Activated naive CD4-positive, alpha-beta T cell treated with anti-CD3 and anti-CD28 coated beads for 36 hours (primary cell): ENCODE measurements at regions not wholly inside any gene's neighbourhood (a gene's known extent, or its start where the extent isn't known, plus 50 kb on each side); places are given as distances from the start of the nearest gene placed in this dataset.

Experiments used
- CTCF ChIA-PET: fragments of 350-600 bp; sonication (Branson Sonifier 250); formaldehyde crosslinking; loops from one replicate; lab custom pipeline; 2021; ENCODE audit warnings: antibody characterized with exemption; lab: Charles Lee
- DNase-seq: peaks from one replicate; pipeline ENCODE4 v3.0.0-alpha.2; 2020
- H3K27ac Mint-ChIP-seq: one replicate; pipeline ENCODE4 v1.8.0; 2021; ENCODE audit warnings: mild to moderate bottlenecking, mixed read lengths
- H3K27me3 Mint-ChIP-seq: one replicate; pipeline ENCODE4 v1.8.0; 2021; ENCODE audit warnings: low read depth, mixed read lengths
- H3K36me3 Mint-ChIP-seq: one replicate; pipeline ENCODE4 v1.8.0; 2021; ENCODE audit warnings: low read depth, mixed read lengths
- H3K4me1 Mint-ChIP-seq: one replicate; pipeline ENCODE4 v1.8.0; 2021; ENCODE audit warnings: low read depth, mixed read lengths
- H3K4me3 Mint-ChIP-seq: one replicate; pipeline ENCODE4 v1.8.0; 2021; ENCODE audit warnings: mild to moderate bottlenecking, moderate library complexity, mixed read lengths
- H3K9me3 Mint-ChIP-seq: one replicate; pipeline ENCODE4 v1.8.0; 2021; ENCODE audit warnings: mixed read lengths
- intact Hi-C: fragments of 100-400 bp; cut with micrococcal nuclease; formaldehyde crosslinking; loops from one replicate; pipeline ENCODE4 v1.15.1; 2023

- Mint-ChIP-seq H3K27ac (peak overlapping the region; percentile 26), H3K9me3 (peaks cover 9% of the 10 kb centered on the region), H3K36me3 (peaks cover 6% of the 10 kb centered on the region), H3K27me3 (no peaks in the 10 kb centered on the region), H3K4me3 (peak overlapping the region; percentile 19), H3K4me1 (peaks cover 37% of the 10 kb centered on the region)
- CTCF ChIA-PET: interaction anchor here (0.5 to 1.5 kb wide), 5 partner anchors 25 to 629 kb away, joined by 3 to 5 read pairs (median 3); no protein-coding TSS in a partner anchor
- DNase-seq: no peak
- intact Hi-C loops: loop anchor here (1.0 to 5.0 kb wide), 12 partner anchors 102 to 1241 kb away; partner anchors contain the start of genes EGR2, NRBF2 and RTKN2
These were observed 154.3 kb downstream of the ZNF365 start for GRCh38 chr10:62528441-62528840.

GRCh38 chr10:62529396-62529795, 155.2 kb downstream of the ZNF365 start:
- intact Hi-C loops: loop anchor here (2.0 to 5.0 kb wide), 6 partner anchors 262 to 1242 kb away; partner anchors contain the start of gene RTKN2
- Mint-ChIP-seq H3K4me1 (peaks cover 37% of the 10 kb centered on the region), H3K4me3 (no peak overlapping the region), H3K27me3 (no peaks in the 10 kb centered on the region), H3K27ac (no peak overlapping the region), H3K9me3 (peaks cover 9% of the 10 kb centered on the region), H3K36me3 (peaks cover 6% of the 10 kb centered on the region)
- CTCF ChIA-PET: no interaction called here
- DNase-seq: no peak

DNA sequence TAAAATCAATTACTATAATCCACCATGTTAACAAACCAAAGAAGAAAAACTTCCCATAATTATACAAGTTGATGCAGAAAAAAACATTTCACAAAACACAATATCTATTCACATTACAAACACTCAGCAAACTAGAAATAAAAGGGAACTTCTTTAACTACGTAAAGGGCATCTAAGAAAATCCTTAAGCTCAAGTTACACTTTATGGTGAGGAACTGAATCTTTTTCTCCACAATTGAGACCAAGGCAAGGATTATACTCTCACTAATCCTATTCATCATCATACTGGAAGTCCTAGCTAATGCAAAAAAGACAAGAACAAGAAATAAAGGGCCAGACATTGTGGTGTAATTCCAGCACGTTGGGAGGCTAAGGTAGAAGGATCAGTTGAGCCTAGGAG, 159.9 kb downstream of the ZNF365 start:
- H3K27ac Mint-ChIP-seq: no peak overlapping the region
- H3K4me1 Mint-ChIP-seq: peaks cover 9% of the 10 kb centered on the region
- no peak for DNase-seq
- no peaks in the 10 kb centered on the region for H3K27me3 Mint-ChIP-seq
- intact Hi-C loops: no loop called here
- CTCF ChIA-PET: interaction anchor here (0.6 to 0.7 kb wide), 2 partner anchors 19 to 110 kb away, joined by 4 read pairs; no protein-coding TSS in a partner anchor
- H3K4me3 Mint-ChIP-seq: no peak overlapping the region
- H3K36me3 Mint-ChIP-seq: no peaks in the 10 kb centered on the region
- H3K9me3 Mint-ChIP-seq: peaks cover 5% of the 10 kb centered on the region

GRCh38 chr10:62538606-62539005, 164.4 kb downstream of the ZNF365 start:
- H3K4me1 Mint-ChIP-seq: no peaks in the 10 kb centered on the region
- intact Hi-C loops: no loop called here
- H3K27me3 Mint-ChIP-seq: no peaks in the 10 kb centered on the region
- no peak overlapping the region for H3K4me3 Mint-ChIP-seq
- CTCF ChIA-PET: no interaction called here
- H3K9me3 Mint-ChIP-seq: peaks cover 9% of the 10 kb centered on the region
- DNase-seq: no peak
- no peaks in the 10 kb centered on the region for H3K36me3 Mint-ChIP-seq
- no peak overlapping the region for H3K27ac Mint-ChIP-seq

DNA sequence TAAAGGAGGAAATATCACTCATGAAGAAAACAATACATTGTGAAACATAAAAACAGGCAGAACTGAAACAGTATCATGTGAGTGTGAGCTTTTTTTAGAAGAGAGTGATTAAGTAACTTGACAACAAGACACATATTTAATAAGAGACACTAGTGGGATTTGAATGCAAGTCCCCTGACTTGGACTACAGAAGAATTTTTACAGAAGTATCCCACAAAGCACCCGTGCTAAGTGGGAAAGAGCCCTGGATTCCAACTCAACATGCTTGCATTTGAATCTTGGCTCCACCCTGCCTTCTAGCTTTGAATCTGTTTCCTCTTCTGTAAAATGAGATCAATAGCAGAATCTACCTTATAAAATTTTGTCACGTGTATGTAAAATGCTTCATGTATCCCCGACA, 166.2 kb downstream of the ZNF365 start:
- no peak for DNase-seq
- CTCF ChIA-PET: interaction anchor here (0.6 to 0.8 kb wide), 3 partner anchors 61 to 259 kb away, joined by 3 read pairs; no protein-coding TSS in a partner anchor
- Mint-ChIP-seq H3K36me3 (no peaks in the 10 kb centered on the region), H3K4me3 (no peak overlapping the region), H3K27me3 (no peaks in the 10 kb centered on the region), H3K9me3 (peaks cover 6% of the 10 kb centered on the region), H3K4me1 (no peaks in the 10 kb centered on the region), H3K27ac (no peak overlapping the region)
- intact Hi-C loops: no loop called here

DNA sequence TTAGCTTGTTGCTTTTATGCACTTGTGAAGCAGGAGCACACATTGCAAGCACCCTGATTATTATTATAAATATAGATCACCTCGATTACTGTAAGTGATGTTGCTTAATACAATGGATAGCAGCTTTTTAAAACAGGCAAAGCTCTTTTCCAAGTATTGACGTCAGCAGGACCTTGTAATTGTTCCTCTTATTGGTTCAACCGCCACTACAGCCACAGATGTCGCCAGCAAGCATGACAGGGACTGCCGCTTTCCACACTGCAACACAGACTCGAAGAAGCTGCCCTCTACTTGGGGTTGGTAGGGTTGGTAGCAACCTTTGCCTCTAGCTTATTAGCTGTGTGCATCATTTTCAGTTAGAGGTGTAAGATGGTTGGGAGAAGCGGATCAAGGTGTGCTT, 167.6 kb downstream of the ZNF365 start:
- no peak overlapping the region for H3K27ac Mint-ChIP-seq
- H3K9me3 Mint-ChIP-seq: peaks cover 3% of the 10 kb centered on the region
- H3K27me3 Mint-ChIP-seq: no peaks in the 10 kb centered on the region
- intact Hi-C loops: no loop called here
- no peaks in the 10 kb centered on the region for H3K4me1 Mint-ChIP-seq
- no peaks in the 10 kb centered on the region for H3K36me3 Mint-ChIP-seq
- no peak overlapping the region for H3K4me3 Mint-ChIP-seq
- no peak for DNase-seq
- CTCF ChIA-PET: no interaction called here

DNA sequence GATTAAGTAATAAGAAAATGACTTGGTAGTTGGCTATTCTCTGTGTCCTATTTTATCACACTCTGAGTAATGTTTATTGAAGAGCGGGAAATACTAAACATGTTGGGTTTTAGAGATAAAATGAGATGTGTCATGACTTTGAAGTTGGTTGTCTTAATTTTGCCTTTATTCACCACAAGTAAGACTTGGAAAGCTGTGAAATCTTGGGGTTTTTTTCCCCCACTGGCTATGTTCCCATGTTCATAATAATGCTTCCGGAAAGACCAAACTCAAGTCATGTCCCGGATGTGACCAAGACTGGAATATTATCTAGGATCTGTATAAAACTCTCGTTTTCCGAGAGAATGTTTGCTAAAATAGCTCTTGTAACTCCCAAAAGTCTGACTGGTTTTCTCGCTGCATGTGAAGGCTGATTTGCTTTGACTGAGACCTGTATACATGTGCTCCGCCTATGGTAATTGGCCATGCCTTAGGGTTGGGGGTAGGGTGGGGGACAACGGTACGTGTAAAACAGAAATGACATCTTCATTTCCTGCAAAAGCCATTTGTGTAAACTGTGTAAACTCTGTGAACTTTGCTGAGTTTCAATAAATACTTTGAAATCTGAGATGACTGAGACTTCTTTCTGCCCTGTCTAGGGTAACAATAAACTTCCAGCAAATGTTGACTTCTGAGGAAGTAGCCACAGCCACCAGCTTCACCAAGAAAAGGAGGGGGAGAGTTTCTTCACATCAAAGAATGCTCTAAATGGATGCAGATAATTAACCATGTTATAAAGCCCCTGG, 169.6 kb downstream of the ZNF365 start:
- CTCF ChIA-PET: interaction anchor here (1.8 kb wide), 1 partner anchor 13 kb away, joined by 6 read pairs; no protein-coding TSS in a partner anchor
- Mint-ChIP-seq H3K4me1 (no peaks in the 10 kb centered on the region), H3K9me3 (peaks cover 3% of the 10 kb centered on the region), H3K27ac (no peak overlapping the region), H3K36me3 (no peaks in the 10 kb centered on the region), H3K27me3 (no peaks in the 10 kb centered on the region), H3K4me3 (no peak overlapping the region)
- intact Hi-C loops: no loop called here
- DNase-seq: no peak

GRCh38 chr10:62545160-62546066, 171.2 kb downstream of the ZNF365 start:
- CTCF ChIA-PET: interaction anchor here (0.6 to 1.8 kb wide), 2 partner anchors 12 to 107 kb away, joined by 3 to 6 read pairs; no protein-coding TSS in a partner anchor
- Mint-ChIP-seq H3K4me1 (no peaks in the 10 kb centered on the region), H3K9me3 (peaks cover 3% of the 10 kb centered on the region), H3K4me3 (no peak overlapping the region), H3K27me3 (no peaks in the 10 kb centered on the region), H3K27ac (no peak overlapping the region), H3K36me3 (no peaks in the 10 kb centered on the region)
- no peak for DNase-seq
- intact Hi-C loops: no loop called here

DNA sequence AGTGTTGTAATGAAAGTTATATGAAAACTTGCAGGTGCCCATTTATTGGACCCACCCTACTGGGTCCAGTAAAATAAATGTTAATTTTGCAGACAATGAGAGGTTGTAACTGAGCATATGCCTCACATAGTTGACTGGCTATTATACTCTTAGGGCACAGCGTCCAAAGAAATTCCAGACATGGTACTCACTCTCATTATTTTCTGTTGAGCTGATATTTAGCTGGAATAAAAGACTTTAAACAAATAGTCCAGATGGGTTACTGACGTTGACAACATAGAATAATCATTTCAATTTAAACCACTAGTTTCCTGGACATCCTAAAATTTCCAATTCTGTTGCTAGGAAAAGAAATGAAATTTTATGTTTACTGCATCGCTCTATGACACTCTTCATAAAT, 174.5 kb downstream of the ZNF365 start:
- no peak overlapping the region for H3K4me3 Mint-ChIP-seq
- no peaks in the 10 kb centered on the region for H3K36me3 Mint-ChIP-seq
- no peak for DNase-seq
- intact Hi-C loops: no loop called here
- no peaks in the 10 kb centered on the region for H3K9me3 Mint-ChIP-seq
- CTCF ChIA-PET: interaction anchor here (1.0 kb wide), 1 partner anchor 9 kb away, joined by 4 read pairs; no protein-coding TSS in a partner anchor
- H3K4me1 Mint-ChIP-seq: no peaks in the 10 kb centered on the region
- H3K27ac Mint-ChIP-seq: no peak overlapping the region
- no peaks in the 10 kb centered on the region for H3K27me3 Mint-ChIP-seq

GRCh38 chr10:62550173-62550572, 176.0 kb downstream of the ZNF365 start:
- CTCF ChIA-PET: no interaction called here
- no peak for DNase-seq
- Mint-ChIP-seq H3K4me3 (no peak overlapping the region), H3K27ac (no peak overlapping the region), H3K36me3 (no peaks in the 10 kb centered on the region), H3K9me3 (no peaks in the 10 kb centered on the region), H3K27me3 (no peaks in the 10 kb centered on the region), H3K4me1 (no peaks in the 10 kb centered on the region)
- intact Hi-C loops: no loop called here

GRCh38 chr10:62554632-62555199, 180.5 kb downstream of the ZNF365 start:
- H3K27me3 Mint-ChIP-seq: no peaks in the 10 kb centered on the region
- intact Hi-C loops: loop anchor here (2.0 kb wide), 1 partner anchor 62 kb away; no protein-coding TSS in a partner anchor
- no peak overlapping the region for H3K4me3 Mint-ChIP-seq
- no peaks in the 10 kb centered on the region for H3K9me3 Mint-ChIP-seq
- no peak overlapping the region for H3K27ac Mint-ChIP-seq
- DNase-seq: peak; percentile 23
- CTCF ChIA-PET: interaction anchor here (0.6 to 1.5 kb wide), 9 partner anchors 10 to 604 kb away, joined by 3 to 6 read pairs (median 3); no protein-coding TSS in a partner anchor
- H3K4me1 Mint-ChIP-seq: no peaks in the 10 kb centered on the region
- no peaks in the 10 kb centered on the region for H3K36me3 Mint-ChIP-seq
